ENCODE measurements at regions not wholly inside any gene's neighbourhood (a gene's known extent, or its start where the extent isn't known, plus 50 kb on each side); places are given as distances from the start of the nearest gene placed in this dataset.

- no peak for DNase-seq (ENCODE audit: low spot score)
- TF ChIP-seq, protein P1, sequence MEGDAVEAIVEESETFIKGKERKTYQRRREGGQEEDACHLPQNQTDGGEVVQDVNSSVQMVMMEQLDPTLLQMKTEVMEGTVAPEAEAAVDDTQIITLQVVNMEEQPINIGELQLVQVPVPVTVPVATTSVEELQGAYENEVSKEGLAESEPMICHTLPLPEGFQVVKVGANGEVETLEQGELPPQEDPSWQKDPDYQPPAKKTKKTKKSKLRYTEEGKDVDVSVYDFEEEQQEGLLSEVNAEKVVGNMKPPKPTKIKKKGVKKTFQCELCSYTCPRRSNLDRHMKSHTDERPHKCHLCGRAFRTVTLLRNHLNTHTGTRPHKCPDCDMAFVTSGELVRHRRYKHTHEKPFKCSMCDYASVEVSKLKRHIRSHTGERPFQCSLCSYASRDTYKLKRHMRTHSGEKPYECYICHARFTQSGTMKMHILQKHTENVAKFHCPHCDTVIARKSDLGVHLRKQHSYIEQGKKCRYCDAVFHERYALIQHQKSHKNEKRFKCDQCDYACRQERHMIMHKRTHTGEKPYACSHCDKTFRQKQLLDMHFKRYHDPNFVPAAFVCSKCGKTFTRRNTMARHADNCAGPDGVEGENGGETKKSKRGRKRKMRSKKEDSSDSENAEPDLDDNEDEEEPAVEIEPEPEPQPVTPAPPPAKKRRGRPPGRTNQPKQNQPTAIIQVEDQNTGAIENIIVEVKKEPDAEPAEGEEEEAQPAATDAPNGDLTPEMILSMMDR (IDR thresholded peaks at IDR 0.05; ENCODE audit: extremely low read depth, missing control alignments), result no peak
Observed at GRCh38 chr11:127925475-127925874, 661.9 kb downstream of the ETS1 start.

- no peak for DNase-seq (ENCODE audit: low spot score)
Observed at GRCh38 chr11:127919206-127920000, 668.0 kb downstream of the ETS1 start.

DNA sequence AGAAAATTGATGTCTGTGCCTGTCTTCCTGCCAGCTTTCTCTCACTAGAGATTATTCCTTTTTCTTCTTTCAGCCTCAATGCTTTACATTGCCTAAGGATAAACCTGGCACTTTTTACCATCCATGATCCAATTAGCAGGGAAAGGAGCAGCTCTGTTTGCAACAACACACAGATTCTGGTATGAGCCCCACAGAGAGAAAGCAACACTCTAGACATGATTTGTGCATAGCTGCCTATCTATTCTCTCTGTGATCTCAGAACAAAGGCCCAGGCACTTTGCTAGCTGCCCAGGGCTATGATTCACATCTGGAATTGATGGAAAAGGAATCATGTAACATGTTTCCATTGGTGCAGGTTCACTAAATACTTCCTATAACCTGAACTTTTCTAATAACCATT lies 685.0 kb downstream of the ETS1 start:
- no peak for DNase-seq (ENCODE audit: low spot score)
- TF ChIP-seq, protein P1 (IDR thresholded peaks at IDR 0.05; ENCODE audit: extremely low read depth, missing control alignments), result no peak

More at GRCh38 chr11:127919206-127920000, 668.0 kb downstream of the ETS1 start:
- TF ChIP-seq, protein P1 (IDR thresholded peaks at IDR 0.05; ENCODE audit: extremely low read depth, missing control alignments), result no peak

- TF ChIP-seq, protein P1 (IDR thresholded peaks at IDR 0.05; ENCODE audit: extremely low read depth, missing control alignments), result no peak
- DNase-seq (ENCODE audit: low spot score), result no peak
Observed at GRCh38 chr11:127898422-127899365, 688.7 kb downstream of the ETS1 start.

- DNase-seq (ENCODE audit: low spot score), result no peak
- TF ChIP-seq, protein P1 (IDR thresholded peaks at IDR 0.05; ENCODE audit: extremely low read depth, missing control alignments), result no peak
Observed at GRCh38 chr11:127895776-127896175, 691.6 kb downstream of the ETS1 start.

DNA sequence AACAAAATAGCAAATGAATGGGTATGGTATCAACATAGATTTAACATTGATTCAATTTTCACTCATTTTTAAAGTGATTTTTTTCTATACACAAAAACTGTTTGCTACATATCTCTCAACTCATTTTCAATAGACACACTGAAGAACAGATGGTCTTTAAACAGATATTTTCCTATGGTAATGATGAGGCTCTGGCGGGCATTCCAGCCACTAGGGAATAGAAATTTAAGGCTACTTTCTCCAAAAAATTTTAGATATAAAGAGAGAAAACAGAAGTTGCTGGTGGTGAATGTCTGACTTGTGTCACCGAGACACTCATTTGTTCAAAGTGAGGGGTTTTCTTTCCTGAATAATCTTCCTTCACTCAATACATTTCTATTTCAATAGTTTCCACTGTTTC lies 693.0 kb downstream of the ETS1 start:
- no peak for DNase-seq (ENCODE audit: low spot score)
- TF ChIP-seq, protein P1 (IDR thresholded peaks at IDR 0.05; ENCODE audit: extremely low read depth, missing control alignments), result no peak

All from GM20000 (cell line).